GM12892 (cell line): ENCODE measurements at regions not wholly inside any gene's neighbourhood (a gene's known extent, or its start where the extent isn't known, plus 50 kb on each side); places are given as distances from the start of the nearest gene placed in this dataset.

ENCODE experiments used
- POLR2A ChIP-seq: IDR thresholded peaks from 2 replicates; pipeline ENCODE4 v1.6.1; 2011; ENCODE audit warnings: low read depth, low read length, control low read depth
- POLR2AphosphoS5 ChIP-seq: IDR thresholded peaks from 2 replicates; pipeline ENCODE4 v1.6.1; 2011; ENCODE audit warnings: low read depth, low read length, control low read depth
- TAF1 ChIP-seq: IDR thresholded peaks from 2 replicates; pipeline ENCODE4 v1.6.1; 2011; ENCODE audit warnings: low read depth, mild to moderate bottlenecking, control low read depth, low read length, borderline replicate concordance

GRCh38 chr1:219443763-219444162 is 169.1 kb downstream of the ZC3H11B start:
- TF ChIP-seq POLR2A (no peak), POLR2AphosphoS5 (no peak), TAF1 (no peak)
